IMR-90 (cell line): ENCODE measurements at regions not wholly inside any gene's neighbourhood (a gene's known extent, or its start where the extent isn't known, plus 50 kb on each side); places are given as distances from the start of the nearest gene placed in this dataset.

ENCODE experiments used
- ATAC-seq: fragments of 200-7000 bp; cut with Tn5 transposase; 2 replicates; pipeline ENCODE4 v1.9.1; 2020; ENCODE audit warnings: low read depth, mild to moderate bottlenecking, moderate library complexity
- BruUV-seq: library from RNA; stranded (reverse); fragments of 400-500 nt; replicated peaks from 2 replicates; lab custom pipeline; 2021; lab: Mats Ljungman, UMichigan
- CTCF ChIA-PET: fragments of 300-600 bp; formaldehyde crosslinking; extraction: SDS; loops from one replicate; lab custom pipeline; 2021; ENCODE audit warnings: antibody characterized with exemption; lab: Yijun Ruan, JAX
- POLR2A ChIA-PET: fragments of 300-600 bp; sonication (Branson Sonifier 250); formaldehyde crosslinking; loops from one replicate; lab custom pipeline; 2022; ENCODE audit warnings: antibody characterized with exemption; ENCODE audit not compliant: unreplicated experiment; lab: Charles Lee
- DNase-seq: peaks from one replicate; pipeline ENCODE4 v3.0.0; 2013
- H2AFZ ChIP-seq: replicated peaks from 2 replicates; pipeline ENCODE3; 2013; ENCODE audit warnings: low read length, mild to moderate bottlenecking; ENCODE audit not compliant: poor library complexity
- H2AK5ac ChIP-seq: 2 replicates; pipeline ENCODE4 v1.6.1; 2013; ENCODE audit warnings: low read depth, low read length, inconsistent platforms
- H2AK9ac ChIP-seq: replicated peaks from 2 replicates; pipeline ENCODE3; 2013; ENCODE audit warnings: mild to moderate bottlenecking, low read depth, low read length, moderate library complexity; ENCODE audit not compliant: poor library complexity
- H2BK120ac ChIP-seq: 2 replicates; pipeline ENCODE4 v1.6.1; 2013; ENCODE audit warnings: low read depth, low read length, inconsistent platforms
- H2BK15ac ChIP-seq: 3 replicates; pipeline ENCODE4 v1.6.1; 2013; ENCODE audit warnings: low read depth, low read length, inconsistent platforms
- H2BK20ac ChIP-seq: 2 replicates; pipeline ENCODE4 v1.6.1; 2013; ENCODE audit warnings: low read depth, mild to moderate bottlenecking, inconsistent platforms, low read length, moderate library complexity
- H2BK5ac ChIP-seq: 2 replicates; pipeline ENCODE4 v1.6.1; 2013; ENCODE audit warnings: mild to moderate bottlenecking, low read depth, low read length, inconsistent platforms; ENCODE audit not compliant: poor library complexity, severe bottlenecking
- H3K14ac ChIP-seq: replicated peaks from 2 replicates; pipeline ENCODE4 v1.6.1; 2013; ENCODE audit warnings: low read depth, low read length, inconsistent platforms
- H3K18ac ChIP-seq: 2 replicates; pipeline ENCODE4 v1.6.1; 2013; ENCODE audit warnings: low read depth, low read length, control low read depth
- H3K23ac ChIP-seq: 2 replicates; pipeline ENCODE4 v1.6.1; 2013; ENCODE audit warnings: low read depth, low read length, inconsistent platforms
- H3K27ac ChIP-seq: 2 replicates; pipeline ENCODE4 v1.5.1; 2013; ENCODE audit warnings: mild to moderate bottlenecking, control low read depth, low read length; ENCODE audit not compliant: insufficient read depth
- H3K27me3 ChIP-seq: 2 replicates; pipeline ENCODE4 v1.6.1; 2013; ENCODE audit warnings: low read length; ENCODE audit not compliant: control insufficient read depth, insufficient read depth
- H3K36me3 ChIP-seq: 2 replicates; pipeline ENCODE4 v1.6.1; 2013; ENCODE audit warnings: low read length, mixed read lengths; ENCODE audit not compliant: control insufficient read depth, insufficient read depth
- H3K4ac ChIP-seq: 2 replicates; pipeline ENCODE4 v1.6.1; 2013; ENCODE audit warnings: low read depth, low read length, inconsistent platforms
- H3K4me1 ChIP-seq: 2 replicates; pipeline ENCODE4 v1.6.1; 2013; ENCODE audit warnings: low read length, mixed read lengths; ENCODE audit not compliant: control insufficient read depth, insufficient read depth
- H3K4me2 ChIP-seq: 2 replicates; pipeline ENCODE4 v1.6.1; 2013; ENCODE audit warnings: low read depth, mild to moderate bottlenecking, control low read depth, low read length, moderate library complexity
- H3K4me3 ChIP-seq: 2 replicates; pipeline ENCODE4 v1.5.1; 2013; ENCODE audit warnings: low read depth, mild to moderate bottlenecking, control low read depth, low read length, moderate library complexity; ENCODE audit not compliant: insufficient read depth
- H3K56ac ChIP-seq: 2 replicates; pipeline ENCODE4 v1.6.1; 2013; ENCODE audit warnings: low read length, inconsistent platforms; ENCODE audit not compliant: insufficient read depth; ENCODE audit errors: extremely low read depth
- H3K79me1 ChIP-seq, 2 experiments: 2 replicates each; pipeline ENCODE4 v1.6.1; 2013; ENCODE audit warnings: low read length in 2 of 2, inconsistent platforms in 1 of 2, low read depth in 1 of 2
- H3K9ac ChIP-seq: 2 replicates; pipeline ENCODE4 v1.6.1; 2013; ENCODE audit warnings: low read depth, low read length, control low read depth
- H3K9me1 ChIP-seq: 2 replicates; pipeline ENCODE4 v1.6.1; 2013; ENCODE audit warnings: low read length, inconsistent platforms; ENCODE audit not compliant: insufficient read depth
- H3K9me3 ChIP-seq: 2 replicates; pipeline ENCODE4 v1.6.1; 2013; ENCODE audit warnings: low read length; ENCODE audit not compliant: control insufficient read depth, insufficient read depth
- H4K20me1 ChIP-seq: 2 replicates; pipeline ENCODE4 v1.6.1; 2013; ENCODE audit warnings: low read length, inconsistent platforms; ENCODE audit not compliant: insufficient read depth
- H4K5ac ChIP-seq: 2 replicates; pipeline ENCODE4 v1.6.1; 2013; ENCODE audit warnings: mild to moderate bottlenecking, low read depth, low read length, control low read depth
- H4K8ac ChIP-seq, 2 experiments: 2 replicates each; pipeline ENCODE4 v1.6.1; 2013; ENCODE audit warnings: low read depth in 2 of 2, low read length in 2 of 2, control low read depth in 1 of 2, inconsistent platforms in 1 of 2
- H4K91ac ChIP-seq: 2 replicates; pipeline ENCODE4 v1.6.1; 2013; ENCODE audit warnings: low read depth, low read length, inconsistent platforms; ENCODE audit not compliant: insufficient read depth
- BHLHE40 ChIP-seq: fragments of 150-350 bp; IDR thresholded peaks from 2 replicates; pipeline ENCODE4 v1.6.1; 2016; ENCODE audit warnings: mild to moderate bottlenecking, low read depth, low read length
- CEBPB ChIP-seq: IDR thresholded peaks from 2 replicates; pipeline ENCODE4 v1.6.1; 2012; ENCODE audit warnings: low read depth, low read length, improper control_type of control experiment
- CHD1 ChIP-seq: IDR thresholded peaks from 2 replicates; pipeline ENCODE4 v1.6.1; 2012; ENCODE audit warnings: low read depth, low read length, improper control_type of control experiment
- CTCF ChIP-seq: conservative IDR thresholded peaks from 2 replicates; pipeline ENCODE4 v1.5.1; 2012; ENCODE audit warnings: mild to moderate bottlenecking, low read depth, low read length, improper control_type of control experiment
- FOS ChIP-seq: fragments of 150-350 bp; IDR thresholded peaks from 2 replicates; pipeline ENCODE4 v1.6.1; 2016; ENCODE audit warnings: low read depth, low read length
- MAFK ChIP-seq: IDR thresholded peaks from 2 replicates; pipeline ENCODE4 v1.6.1; 2012; ENCODE audit warnings: low read depth, low read length, improper control_type of control experiment
- MAZ ChIP-seq: IDR thresholded peaks from 2 replicates; pipeline ENCODE4 v1.6.1; 2012; ENCODE audit warnings: low read depth, mild to moderate bottlenecking, low read length, improper control_type of control experiment, moderate library complexity, borderline replicate concordance
- MXI1 ChIP-seq: IDR thresholded peaks from 2 replicates; pipeline ENCODE4 v1.6.1; 2012; ENCODE audit warnings: low read depth, mild to moderate bottlenecking, low read length, moderate library complexity, borderline replicate concordance
- NFE2L2 ChIP-seq: fragments of 150-350 bp; IDR thresholded peaks from 2 replicates; pipeline ENCODE4 v1.6.1; 2016; ENCODE audit warnings: low read depth, mild to moderate bottlenecking, low read length
- POLR2A ChIP-seq: IDR thresholded peaks from 2 replicates; pipeline ENCODE4 v1.6.1; 2012; ENCODE audit warnings: mild to moderate bottlenecking, low read depth, low read length
- RAD21 ChIP-seq: IDR thresholded peaks from 2 replicates; pipeline ENCODE4 v1.6.1; 2012; ENCODE audit warnings: low read length, improper control_type of control experiment
- RCOR1 ChIP-seq: IDR thresholded peaks from 2 replicates; pipeline ENCODE4 v1.6.1; 2012; ENCODE audit warnings: mild to moderate bottlenecking, low read length, improper control_type of control experiment; ENCODE audit not compliant: insufficient replicate concordance
- RFX5 ChIP-seq: IDR thresholded peaks from 2 replicates; pipeline ENCODE4 v1.8.0; 2012; ENCODE audit warnings: low read depth, mild to moderate bottlenecking, low read length, moderate library complexity
- SMC3 ChIP-seq: fragments of 150-350 bp; IDR thresholded peaks from 2 replicates; pipeline ENCODE4 v1.6.1; 2016; ENCODE audit warnings: low read depth, mild to moderate bottlenecking, antibody characterized with exemption, low read length, moderate library complexity
- USF2 ChIP-seq: fragments of 150-350 bp; IDR thresholded peaks from 2 replicates; pipeline ENCODE4 v1.6.1; 2017; ENCODE audit warnings: mild to moderate bottlenecking, antibody characterized with exemption, low read length, low read depth
- WGBS, 2 experiments: methylation state at CpG; one replicate each; pipeline versions ENCODE4 v1.1.5 to v1.1.7; 2013; ENCODE audit warnings: missing lambda C conversion rate in 2 of 2; ENCODE audit not compliant: insufficient read length in 1 of 2; ENCODE audit errors: extremely low coverage in 2 of 2; 5-methylcytosine and 5-hydroxymethylcytosine counted together
- dilution Hi-C: fragments of 300-500 bp; cut with HindIII; formaldehyde crosslinking; loops from one replicate; pipeline ENCODE4 v1.14.3; 2018; ENCODE audit warnings: low sequenced_read_pairs; ENCODE audit not compliant: unreplicated experiment
- in situ Hi-C: fragments of 300-500 bp; cut with MboI; formaldehyde crosslinking; loops from 3 replicates; pipeline ENCODE4 v1.14.3; 2019; ENCODE audit warnings: low sequenced_read_pairs, inconsistent platforms, mixed read lengths
- intact Hi-C: fragments of 100-400 bp; cut with micrococcal nuclease; formaldehyde crosslinking; loops from 2 replicates; pipeline ENCODE4 v1.10.0; 2022
- TF ChIP-seq, protein P1 (sequence below): fragments of 150-350 bp; IDR thresholded peaks from 2 replicates; pipeline ENCODE4 v1.6.1; 2016; ENCODE audit warnings: low read depth, mild to moderate bottlenecking, low read length, moderate library complexity, borderline replicate concordance

DNA sequence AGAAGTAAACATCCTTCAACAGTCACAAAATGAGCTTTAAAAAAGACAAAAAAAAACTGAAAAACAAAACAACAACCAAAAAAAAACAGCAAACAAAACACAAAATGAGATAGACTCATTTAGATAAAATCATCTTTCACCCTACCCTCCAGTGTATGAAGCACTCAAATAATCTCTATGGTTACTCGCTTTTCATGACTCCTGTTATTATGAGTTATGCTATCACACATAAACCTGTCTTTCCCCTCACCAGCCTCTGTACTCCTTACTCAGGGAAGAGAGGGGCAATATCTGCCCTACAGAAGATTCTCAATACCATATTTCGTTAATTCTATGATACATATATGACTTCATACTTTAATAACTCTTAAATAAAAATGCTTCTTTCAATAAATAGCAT lies 158.2 kb downstream of the TPBG start:
- Histone ChIP-seq H2AFZ (no peak overlapping the region), H3K27me3 (peaks cover 5% of the 10 kb centered on the region), H4K8ac (no peak overlapping the region), H3K4ac (no peak overlapping the region), H4K20me1 (no peaks in the 10 kb centered on the region), H3K4me2 (no peak overlapping the region), H3K27ac (no peak overlapping the region), H4K5ac (no peak overlapping the region), H2AK9ac (no peak overlapping the region), H2AK5ac (no peak overlapping the region), H3K9me1 (no peaks in the 10 kb centered on the region), H4K91ac (no peak overlapping the region), H2BK5ac (no peak overlapping the region), H3K56ac (no peak overlapping the region), H2BK120ac (no peak overlapping the region), H3K9me3 (no peaks in the 10 kb centered on the region), H2BK15ac (no peak overlapping the region), H3K9ac (no peak overlapping the region), H3K18ac (no peak overlapping the region), H3K14ac (no peak overlapping the region), H3K36me3 (no peaks in the 10 kb centered on the region), H3K4me1 (no peaks in the 10 kb centered on the region), H3K79me1 (no peaks in the 10 kb centered on the region), H3K23ac (no peak overlapping the region), H2BK20ac (no peak overlapping the region), H3K4me3 (no peak overlapping the region)
- BruUV-seq, result no TSS peak
- DNase-seq (no peak), ATAC-seq (no peak)
- ChIA-PET POLR2A (no interaction called here), CTCF (no interaction called here)
- intact Hi-C loops, result no loop called here
- TF ChIP-seq USF2 (no peak), CHD1 (no peak), RFX5 (no peak), FOS (no peak), BHLHE40 (no peak), MAFK (no peak), RCOR1 (no peak), CEBPB (no peak), SMC3 (no peak), NFE2L2 (no peak), MXI1 (no peak), POLR2A (no peak), MAZ (no peak), RAD21 (no peak), CTCF (no peak)
- TF ChIP-seq, protein P1, sequence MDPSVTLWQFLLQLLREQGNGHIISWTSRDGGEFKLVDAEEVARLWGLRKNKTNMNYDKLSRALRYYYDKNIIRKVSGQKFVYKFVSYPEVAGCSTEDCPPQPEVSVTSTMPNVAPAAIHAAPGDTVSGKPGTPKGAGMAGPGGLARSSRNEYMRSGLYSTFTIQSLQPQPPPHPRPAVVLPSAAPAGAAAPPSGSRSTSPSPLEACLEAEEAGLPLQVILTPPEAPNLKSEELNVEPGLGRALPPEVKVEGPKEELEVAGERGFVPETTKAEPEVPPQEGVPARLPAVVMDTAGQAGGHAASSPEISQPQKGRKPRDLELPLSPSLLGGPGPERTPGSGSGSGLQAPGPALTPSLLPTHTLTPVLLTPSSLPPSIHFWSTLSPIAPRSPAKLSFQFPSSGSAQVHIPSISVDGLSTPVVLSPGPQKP, result no peak
- in situ Hi-C loops, result no loop called here
- no CpG with 5 or more reads among the region's 2 CpGs for WGBS, 2 experiments
- dilution Hi-C loops, result no loop called here
